HCT116 (cell line): ENCODE measurements at regions not wholly inside any gene's neighbourhood (a gene's known extent, or its start where the extent isn't known, plus 50 kb on each side); places are given as distances from the start of the nearest gene placed in this dataset.

Experiments used
- ELF1 ChIP-seq: IDR thresholded peaks from 2 replicates; pipeline ENCODE4 v1.6.1; 2012; ENCODE audit warnings: low read depth, borderline replicate concordance
- EZH2 ChIP-seq: fragments of 200-600 bp; sonication (generic); IDR thresholded peaks from 2 replicates; pipeline ENCODE4 v1.6.1; 2017; ENCODE audit warnings: antibody characterized with exemption, mixed run types
- POLR2A ChIP-seq: IDR thresholded peaks from 2 replicates; pipeline ENCODE4 v1.7.0; 2011; ENCODE audit warnings: borderline replicate concordance; ENCODE audit not compliant: insufficient read depth, insufficient read length; ENCODE audit errors: extremely low read depth
- RAD21 ChIP-seq: IDR thresholded peaks from 2 replicates; pipeline ENCODE4 v1.6.1; 2012; ENCODE audit warnings: low read depth, mild to moderate bottlenecking
- SP1 ChIP-seq: IDR thresholded peaks from 2 replicates; pipeline ENCODE4 v1.6.1; 2012; ENCODE audit warnings: low read depth
- SRF ChIP-seq: IDR thresholded peaks from 2 replicates; pipeline ENCODE4 v1.6.1; 2012; ENCODE audit warnings: low read depth
- TCF7L2 ChIP-seq: IDR thresholded peaks from 2 replicates; pipeline ENCODE4 v1.7.0; 2011; ENCODE audit warnings: borderline replicate concordance, inconsistent platforms; ENCODE audit not compliant: insufficient read depth, insufficient read length; ENCODE audit errors: extremely low read depth
- YY1 ChIP-seq: IDR thresholded peaks from 2 replicates; pipeline ENCODE4 v1.6.1; 2011; ENCODE audit warnings: low read length, low read depth, moderate library complexity, mild to moderate bottlenecking; ENCODE audit not compliant: insufficient replicate concordance; ENCODE audit errors: extremely low read depth
- ZNF274 ChIP-seq: fragments of 200-500 bp; sonication (Bioruptor generic); IDR thresholded peaks from 2 replicates; pipeline ENCODE4 v1.6.1; 2014; ENCODE audit warnings: mild to moderate bottlenecking, low read depth, low read length, inconsistent platforms
- TF ChIP-seq, protein P1 (sequence below), 3 experiments: fragments of 200-600 bp in 1 of 3; sonication (generic) in 1 of 3; IDR thresholded peaks in 2 of 3; conservative IDR thresholded peaks in 1 of 3; 2 replicates each; pipeline ENCODE4 v1.5.1; 2012 to 2017; ENCODE audit warnings: low read depth in 2 of 3, low read length in 2 of 3, antibody characterized with exemption in 1 of 3, borderline replicate concordance in 1 of 3, control low read depth in 1 of 3, mild to moderate bottlenecking in 1 of 3, mixed read lengths in 1 of 3, mixed run types in 1 of 3, moderate library complexity in 1 of 3; ENCODE audit not compliant: insufficient read depth in 1 of 3

DNA sequence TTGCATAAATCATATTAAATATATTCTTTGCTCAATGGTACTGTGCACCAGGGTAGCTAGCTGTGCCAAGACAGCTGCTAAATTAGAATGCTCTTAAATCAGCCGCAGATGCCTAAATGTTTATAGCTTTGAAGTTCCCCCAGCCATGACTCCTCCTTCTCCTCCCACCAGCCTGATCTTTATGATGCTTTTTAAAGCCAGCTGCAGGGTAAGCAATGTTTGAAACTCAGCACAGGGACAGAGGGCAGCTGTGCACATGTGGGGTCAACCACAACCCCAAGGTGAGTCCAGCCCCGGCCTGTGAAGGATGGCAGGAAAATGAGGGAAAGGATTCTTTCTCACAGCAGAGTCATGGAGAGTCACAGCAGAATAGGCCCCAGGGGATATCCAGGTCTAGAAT is 635.7 kb downstream of the UQCRFS1 start:
- no peak for TF ChIP-seq TCF7L2
- TF ChIP-seq, protein P1, sequence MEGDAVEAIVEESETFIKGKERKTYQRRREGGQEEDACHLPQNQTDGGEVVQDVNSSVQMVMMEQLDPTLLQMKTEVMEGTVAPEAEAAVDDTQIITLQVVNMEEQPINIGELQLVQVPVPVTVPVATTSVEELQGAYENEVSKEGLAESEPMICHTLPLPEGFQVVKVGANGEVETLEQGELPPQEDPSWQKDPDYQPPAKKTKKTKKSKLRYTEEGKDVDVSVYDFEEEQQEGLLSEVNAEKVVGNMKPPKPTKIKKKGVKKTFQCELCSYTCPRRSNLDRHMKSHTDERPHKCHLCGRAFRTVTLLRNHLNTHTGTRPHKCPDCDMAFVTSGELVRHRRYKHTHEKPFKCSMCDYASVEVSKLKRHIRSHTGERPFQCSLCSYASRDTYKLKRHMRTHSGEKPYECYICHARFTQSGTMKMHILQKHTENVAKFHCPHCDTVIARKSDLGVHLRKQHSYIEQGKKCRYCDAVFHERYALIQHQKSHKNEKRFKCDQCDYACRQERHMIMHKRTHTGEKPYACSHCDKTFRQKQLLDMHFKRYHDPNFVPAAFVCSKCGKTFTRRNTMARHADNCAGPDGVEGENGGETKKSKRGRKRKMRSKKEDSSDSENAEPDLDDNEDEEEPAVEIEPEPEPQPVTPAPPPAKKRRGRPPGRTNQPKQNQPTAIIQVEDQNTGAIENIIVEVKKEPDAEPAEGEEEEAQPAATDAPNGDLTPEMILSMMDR (IDR thresholded peaks at IDR 0.05 in 2 of 3, conservative IDR thresholded peaks at IDR 0.05 in 1 of 3; ENCODE audit: borderline replicate concordance in 1 of 3, insufficient read depth in 1 of 3, low read depth in 2 of 3, low read length in 2 of 3) = no peak
- TF ChIP-seq RAD21 = no peak
- TF ChIP-seq POLR2A = no peak
- no peak for TF ChIP-seq ZNF274
- no peak for TF ChIP-seq SP1
- TF ChIP-seq EZH2 = no peak
- no peak for TF ChIP-seq ELF1
- no peak for TF ChIP-seq YY1
- no peak for TF ChIP-seq SRF
